Epithelial cell of proximal tubule (primary cell): ENCODE measurements at regions not wholly inside any gene's neighbourhood (a gene's known extent, or its start where the extent isn't known, plus 50 kb on each side); places are given as distances from the start of the nearest gene placed in this dataset.

Experiments used
- DNase-seq: peaks from one replicate; pipeline ENCODE4 v3.0.0-alpha.2; 2011; ENCODE audit warnings: low read depth
- H3K4me3 ChIP-seq: 2 replicates; pipeline ENCODE4 v1.5.1; 2011; ENCODE audit warnings: low read depth, mild to moderate bottlenecking, low read length
- TF ChIP-seq, protein P1 (sequence below): conservative IDR thresholded peaks from 2 replicates; pipeline ENCODE4 v1.5.1; 2012; ENCODE audit warnings: low read depth, mild to moderate bottlenecking, low read length

DNA sequence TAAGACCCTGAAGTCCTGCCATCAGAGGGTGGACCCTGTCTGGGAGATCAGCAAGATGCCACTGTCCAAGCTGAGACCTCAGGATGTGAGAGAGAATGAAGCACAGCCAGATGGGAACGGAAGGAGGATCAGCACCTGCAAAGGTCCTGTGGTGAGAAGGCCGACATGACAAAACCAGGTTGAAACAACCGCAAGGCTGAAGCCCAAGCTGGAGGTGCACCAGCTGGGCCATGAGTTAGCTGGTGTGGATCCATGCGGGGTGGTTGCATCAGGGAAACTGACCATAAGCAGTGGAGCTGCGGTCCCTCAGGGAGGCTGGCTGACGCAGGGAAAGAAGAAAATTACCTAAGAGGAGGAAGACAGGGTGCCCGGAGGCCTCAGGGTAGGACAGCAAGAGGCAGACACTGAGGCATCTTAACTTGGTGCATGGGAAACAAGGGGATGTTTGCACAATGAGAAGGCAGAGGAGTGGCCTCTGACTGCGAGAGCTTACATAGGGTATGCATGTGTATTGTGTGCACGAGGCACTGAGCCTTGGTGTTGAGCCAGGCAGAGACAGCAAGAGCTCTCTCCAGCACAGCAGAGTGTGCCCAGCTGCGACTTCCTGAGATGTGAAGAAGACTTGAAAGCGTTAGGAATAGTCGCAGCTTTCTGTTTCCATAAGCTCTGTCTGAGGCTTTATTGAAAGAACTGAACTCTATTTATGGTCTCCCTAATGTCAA is 497.7 kb downstream of the OCA2 start:
- no peak for DNase-seq
- no peak overlapping the region for H3K4me3 ChIP-seq
- TF ChIP-seq, protein P1, sequence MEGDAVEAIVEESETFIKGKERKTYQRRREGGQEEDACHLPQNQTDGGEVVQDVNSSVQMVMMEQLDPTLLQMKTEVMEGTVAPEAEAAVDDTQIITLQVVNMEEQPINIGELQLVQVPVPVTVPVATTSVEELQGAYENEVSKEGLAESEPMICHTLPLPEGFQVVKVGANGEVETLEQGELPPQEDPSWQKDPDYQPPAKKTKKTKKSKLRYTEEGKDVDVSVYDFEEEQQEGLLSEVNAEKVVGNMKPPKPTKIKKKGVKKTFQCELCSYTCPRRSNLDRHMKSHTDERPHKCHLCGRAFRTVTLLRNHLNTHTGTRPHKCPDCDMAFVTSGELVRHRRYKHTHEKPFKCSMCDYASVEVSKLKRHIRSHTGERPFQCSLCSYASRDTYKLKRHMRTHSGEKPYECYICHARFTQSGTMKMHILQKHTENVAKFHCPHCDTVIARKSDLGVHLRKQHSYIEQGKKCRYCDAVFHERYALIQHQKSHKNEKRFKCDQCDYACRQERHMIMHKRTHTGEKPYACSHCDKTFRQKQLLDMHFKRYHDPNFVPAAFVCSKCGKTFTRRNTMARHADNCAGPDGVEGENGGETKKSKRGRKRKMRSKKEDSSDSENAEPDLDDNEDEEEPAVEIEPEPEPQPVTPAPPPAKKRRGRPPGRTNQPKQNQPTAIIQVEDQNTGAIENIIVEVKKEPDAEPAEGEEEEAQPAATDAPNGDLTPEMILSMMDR = no peak

DNA sequence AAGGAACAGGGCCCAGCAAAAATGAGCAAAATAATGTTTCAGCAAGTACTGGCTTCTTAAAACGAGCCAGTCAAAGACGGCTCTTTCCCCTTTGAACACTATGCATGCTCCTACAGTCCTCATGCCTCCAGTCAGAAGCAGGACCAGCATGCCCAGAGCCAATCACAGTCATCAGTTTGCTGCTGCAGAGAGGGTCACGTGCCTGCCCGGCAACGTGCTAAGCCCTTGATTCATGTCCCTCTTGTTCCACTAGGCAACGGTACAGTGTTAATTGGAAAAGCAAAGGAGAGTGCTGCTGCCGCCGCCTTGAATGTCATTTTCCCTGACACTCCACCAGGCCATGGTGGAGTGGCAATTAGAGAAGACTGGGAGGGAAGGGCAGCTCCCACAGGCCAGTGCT is 500.1 kb downstream of the OCA2 start:
- TF ChIP-seq, protein P1 = no peak
- DNase-seq = no peak
- H3K4me3 ChIP-seq = no peak overlapping the region

DNA sequence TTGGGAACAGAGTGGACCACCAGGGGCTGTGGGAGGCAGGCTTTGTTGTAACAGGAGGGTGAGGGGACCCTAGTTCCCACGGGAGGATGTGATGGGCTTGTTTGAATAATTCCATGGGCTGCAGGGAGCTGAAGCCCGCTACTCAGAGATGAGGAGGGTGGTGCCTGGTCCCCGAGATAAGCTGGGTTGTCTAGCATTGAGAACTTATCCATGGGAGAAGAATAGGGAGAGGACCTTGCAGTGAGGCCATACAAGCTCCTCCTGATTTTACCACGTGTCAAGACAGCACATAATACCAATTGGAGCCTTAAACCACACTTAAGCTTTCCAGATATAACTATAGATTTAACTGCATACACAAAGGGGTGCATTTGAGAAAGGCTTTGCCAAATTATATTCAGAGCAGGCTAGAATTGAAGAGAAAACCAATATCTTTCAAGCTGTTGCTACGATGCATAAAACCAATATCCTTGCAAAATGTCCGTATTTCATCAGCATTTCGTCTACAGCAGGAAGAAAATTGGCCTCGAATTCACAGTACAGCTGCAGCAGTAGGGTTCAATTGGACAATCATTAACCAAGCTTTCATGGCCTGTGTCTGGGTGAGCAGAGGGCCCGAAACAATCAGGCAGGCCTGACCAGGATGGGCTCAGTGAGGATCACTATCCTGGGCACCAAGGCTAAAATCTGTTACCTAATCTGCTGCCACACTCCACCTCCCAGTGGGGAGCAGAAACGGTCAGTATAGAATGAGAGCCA is 500.7 kb downstream of the OCA2 start:
- TF ChIP-seq, protein P1 = no peak
- DNase-seq = no peak
- H3K4me3 ChIP-seq = no peak overlapping the region

DNA sequence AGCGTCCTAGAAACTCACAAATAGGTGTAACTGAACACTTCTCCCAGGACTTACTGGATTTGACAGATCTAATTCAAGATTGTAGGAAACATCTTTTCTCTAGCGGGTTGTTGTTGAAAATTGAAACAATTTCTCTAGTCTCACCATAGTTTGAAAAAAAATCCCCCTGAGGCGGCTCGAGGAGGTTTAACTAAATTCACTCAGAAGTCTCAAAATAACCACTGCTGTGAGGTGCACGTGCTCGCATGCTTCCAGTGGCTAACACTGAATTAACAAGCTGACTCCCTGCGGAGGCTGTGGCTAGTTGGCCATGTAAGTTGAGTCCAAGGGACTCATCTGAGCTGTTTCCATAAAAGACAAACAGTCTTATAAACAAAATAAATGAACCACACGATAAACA is 503.9 kb downstream of the OCA2 start:
- TF ChIP-seq, protein P1 = no peak
- DNase-seq = no peak
- no peak overlapping the region for H3K4me3 ChIP-seq

DNA sequence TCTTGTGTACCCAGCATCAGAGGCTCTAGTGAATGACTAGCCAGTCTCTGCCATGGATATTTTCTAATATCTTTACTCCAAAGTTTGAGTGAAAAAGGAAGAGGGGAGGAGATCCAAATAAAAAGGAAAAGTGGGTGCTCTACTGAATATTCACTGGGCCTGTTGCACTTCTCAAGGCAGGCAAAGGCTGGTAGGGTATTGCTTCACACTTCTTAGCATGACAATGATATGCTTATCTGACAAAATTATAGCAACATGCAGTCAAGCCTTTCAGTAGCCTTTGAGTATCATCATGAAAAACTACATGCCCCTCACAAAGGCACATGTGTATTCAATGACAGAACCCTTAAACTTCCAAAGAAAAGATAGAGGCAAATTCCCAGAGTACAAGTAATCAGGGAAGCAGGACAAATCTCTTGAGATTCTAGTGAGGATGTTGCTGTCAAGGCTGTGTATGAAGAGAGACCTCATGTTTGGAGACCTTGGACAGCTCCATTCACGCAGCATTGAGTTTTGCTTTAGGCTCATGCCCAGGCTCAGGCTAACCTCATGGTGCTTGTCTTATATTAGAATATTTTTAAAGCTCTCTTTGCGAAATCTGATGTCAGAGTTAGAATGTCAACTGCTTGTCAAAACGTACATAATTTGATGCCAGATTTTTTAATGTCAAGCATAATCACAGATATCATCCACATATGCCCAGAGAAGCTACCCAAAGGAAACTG is 506.9 kb downstream of the OCA2 start:
- no peak overlapping the region for H3K4me3 ChIP-seq
- no peak for DNase-seq
- TF ChIP-seq, protein P1 = no peak
